ACHN (cell line): ENCODE measurements at regions not wholly inside any gene's neighbourhood (a gene's known extent, or its start where the extent isn't known, plus 50 kb on each side); places are given as distances from the start of the nearest gene placed in this dataset.

Experiments
- DNase-seq: peaks from one replicate; pipeline ENCODE4 v3.0.0-alpha.2; 2015
- in situ Hi-C: cut with HindIII; loops from 2 replicates; pipeline ENCODE4 v1.10.0; 2017; ENCODE audit warnings: low sequenced_read_pairs, low pct_ligation_motif_present, low pct_unique_long_range_greater_than_20kb

DNA sequence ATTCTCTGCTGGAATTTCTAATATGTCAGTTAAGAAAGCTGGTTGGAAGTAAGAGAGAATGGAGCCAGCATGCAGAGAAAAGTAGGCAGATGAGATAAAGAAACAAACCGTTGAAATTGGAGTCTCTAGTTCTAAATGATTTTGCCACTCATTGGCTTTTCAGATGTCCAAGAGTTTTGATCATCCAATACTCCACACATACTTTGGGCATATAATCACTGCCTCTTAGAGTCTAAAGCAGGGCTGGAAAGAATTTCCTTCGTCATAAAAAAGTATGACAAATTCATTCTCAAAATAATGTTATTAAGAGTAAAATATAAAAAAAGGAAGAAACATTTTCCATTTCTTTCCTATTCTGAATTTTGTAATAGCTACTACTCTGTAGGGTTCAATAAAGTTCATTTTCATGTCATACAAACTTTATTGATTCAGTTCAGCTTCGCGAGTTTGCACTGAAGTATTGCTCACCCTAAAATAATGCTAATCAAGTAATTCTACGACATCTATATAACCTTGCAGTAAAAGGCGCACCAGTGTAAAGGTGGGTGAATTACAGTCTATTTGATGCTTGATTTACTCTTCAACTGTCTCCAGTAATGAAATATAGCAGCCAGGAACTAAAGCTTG is 1556.6 kb downstream of the NCAM2 start:
- in situ Hi-C loops, result no loop called here
- no peak for DNase-seq

- in situ Hi-C loops, result no loop called here
Observed at GRCh38 chr21:22556829-22557228, 1558.6 kb downstream of the NCAM2 start.

GRCh38 chr21:22561946-22562345 is 1563.7 kb downstream of the NCAM2 start:
- in situ Hi-C loops, result no loop called here
- DNase-seq, result no peak

More at GRCh38 chr21:22556829-22557228, 1558.6 kb downstream of the NCAM2 start:
- DNase-seq, result no peak

DNA sequence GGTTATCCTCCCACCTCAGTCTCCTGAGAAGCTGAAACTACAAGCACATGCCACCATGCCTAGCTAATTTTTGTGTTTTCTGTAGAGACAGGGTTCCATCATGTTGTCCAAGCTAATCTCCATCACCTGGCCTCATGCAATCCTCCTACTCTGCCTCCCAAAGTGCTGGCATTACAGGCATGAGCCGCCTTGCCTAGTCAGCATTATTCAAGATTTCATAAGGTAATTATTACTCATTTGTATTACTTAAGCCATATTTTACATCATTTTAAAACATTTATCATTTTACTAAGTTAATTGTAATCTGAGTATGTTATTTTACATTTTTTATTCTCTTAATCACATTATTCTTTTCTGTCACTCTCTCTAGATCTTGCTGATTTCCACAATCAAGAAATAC is 1575.6 kb downstream of the NCAM2 start:
- in situ Hi-C loops, result no loop called here
- DNase-seq, result no peak

- in situ Hi-C loops, result no loop called here
- peak; percentile 17 for DNase-seq
Observed at GRCh38 chr21:22575165-22575584, 1577.0 kb downstream of the NCAM2 start.

DNA sequence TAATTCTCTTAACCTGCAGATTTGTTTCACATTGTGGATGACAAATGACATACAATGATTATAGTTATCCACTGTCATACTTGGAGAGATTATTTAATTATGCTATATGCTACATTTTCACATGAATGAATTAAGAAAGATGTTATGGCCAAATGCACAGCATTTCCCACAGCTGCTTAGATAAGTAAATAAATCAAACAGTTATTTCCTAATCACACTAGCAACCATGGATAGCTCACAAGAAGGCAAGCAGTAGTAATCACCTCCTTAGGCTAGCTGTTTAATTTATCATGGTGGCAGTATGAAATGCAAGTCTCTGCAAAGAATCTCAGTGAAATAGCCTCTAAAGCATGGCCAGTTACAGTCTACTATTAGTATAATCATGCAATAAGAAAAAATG is 1581.5 kb downstream of the NCAM2 start:
- in situ Hi-C loops, result no loop called here
- no peak for DNase-seq

DNA sequence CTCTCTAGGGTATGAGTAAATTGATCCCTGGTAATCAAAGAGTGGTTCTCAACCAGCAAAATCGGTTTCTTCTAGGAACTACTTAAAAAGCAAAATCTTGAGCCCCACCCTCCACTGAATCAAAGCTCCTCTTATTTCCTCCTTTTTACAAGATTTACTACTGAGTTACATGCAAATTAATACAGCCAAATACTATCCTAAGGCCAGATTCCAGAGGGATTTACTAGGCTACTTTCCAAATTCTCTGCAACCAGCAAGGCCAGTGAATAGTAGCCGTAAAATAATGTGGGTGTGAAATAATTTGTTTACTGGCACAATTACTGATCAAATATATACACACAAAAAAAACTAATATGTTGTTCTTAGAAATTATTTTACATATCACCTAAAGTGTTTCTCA is 1583.8 kb downstream of the NCAM2 start:
- in situ Hi-C loops, result no loop called here
- DNase-seq, result no peak

GRCh38 chr21:22584308-22584707 is 1586.1 kb downstream of the NCAM2 start:
- DNase-seq, result no peak
- in situ Hi-C loops, result no loop called here

DNA sequence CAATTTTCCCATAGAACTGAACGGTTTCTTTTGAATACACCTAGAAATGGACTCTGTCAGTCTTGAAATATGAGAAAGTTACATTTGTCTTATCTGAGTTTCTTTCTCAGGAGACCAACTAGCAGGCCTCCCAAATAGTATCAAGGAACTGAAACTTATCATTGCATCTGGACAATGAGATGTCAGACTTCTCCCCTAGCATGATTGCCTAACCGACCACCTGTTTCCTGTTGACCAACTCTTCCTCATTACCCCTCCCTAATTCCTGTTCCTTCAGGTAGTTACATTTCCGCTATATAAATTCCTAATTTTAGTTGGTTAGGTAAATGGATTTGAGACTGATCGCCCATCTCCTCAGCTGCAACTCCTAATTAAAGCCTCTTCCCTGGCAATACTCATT is 1587.3 kb downstream of the NCAM2 start:
- no peak for DNase-seq

GRCh38 chr21:22597660-22598255 is 1599.5 kb downstream of the NCAM2 start:
- no peak for DNase-seq
- in situ Hi-C loops, result no loop called here

More for the DNA sequence above, 1587.3 kb downstream of the NCAM2 start:
- in situ Hi-C loops, result no loop called here

- in situ Hi-C loops, result no loop called here
- no peak for DNase-seq
Observed at GRCh38 chr21:22609802-22610201, 1611.6 kb downstream of the NCAM2 start.

DNA sequence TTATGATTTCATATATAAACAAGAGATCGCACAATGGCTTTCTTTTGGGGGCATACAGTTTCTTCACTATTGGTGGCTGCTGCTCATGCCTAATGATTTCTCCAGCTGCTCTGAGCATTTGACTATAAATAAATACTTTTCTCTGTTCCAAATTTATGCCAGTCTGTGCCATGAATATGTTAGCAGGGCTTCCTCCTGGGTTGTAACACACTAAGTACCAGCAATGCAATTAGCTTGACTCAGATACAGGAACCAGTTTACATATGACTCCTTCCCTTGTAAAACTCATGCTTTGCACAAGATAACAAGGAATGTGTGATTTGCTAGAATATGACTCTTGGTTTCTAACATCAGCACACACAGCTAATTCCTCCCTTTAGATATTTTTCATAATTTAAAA is 1629.7 kb downstream of the NCAM2 start:
- DNase-seq, result no peak
- in situ Hi-C loops, result no loop called here

DNA sequence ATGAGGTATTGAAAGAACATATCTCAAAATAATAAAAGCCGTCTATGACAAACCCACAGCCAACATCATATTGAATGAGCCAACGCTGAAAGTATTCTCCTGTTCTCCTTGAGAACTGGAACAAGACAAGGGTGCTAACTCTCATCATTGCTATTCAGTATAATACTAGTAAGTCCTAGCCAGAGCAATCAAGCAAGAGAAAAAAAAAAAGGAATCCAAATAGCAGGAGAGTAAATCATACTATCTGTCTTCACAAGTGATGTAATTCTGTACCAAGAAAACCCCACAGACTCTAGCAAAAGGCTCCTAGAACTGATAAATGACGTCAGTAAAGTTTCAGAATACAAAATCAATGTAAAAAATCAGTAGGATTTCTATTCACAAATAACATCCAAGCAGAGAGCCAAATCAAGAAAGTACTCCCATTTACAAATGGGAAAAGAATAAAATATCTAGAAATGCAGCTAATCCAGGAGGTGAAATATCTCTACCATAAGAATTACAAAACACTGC is 1632.8 kb downstream of the NCAM2 start:
- in situ Hi-C loops, result no loop called here
- DNase-seq, result no peak

DNA sequence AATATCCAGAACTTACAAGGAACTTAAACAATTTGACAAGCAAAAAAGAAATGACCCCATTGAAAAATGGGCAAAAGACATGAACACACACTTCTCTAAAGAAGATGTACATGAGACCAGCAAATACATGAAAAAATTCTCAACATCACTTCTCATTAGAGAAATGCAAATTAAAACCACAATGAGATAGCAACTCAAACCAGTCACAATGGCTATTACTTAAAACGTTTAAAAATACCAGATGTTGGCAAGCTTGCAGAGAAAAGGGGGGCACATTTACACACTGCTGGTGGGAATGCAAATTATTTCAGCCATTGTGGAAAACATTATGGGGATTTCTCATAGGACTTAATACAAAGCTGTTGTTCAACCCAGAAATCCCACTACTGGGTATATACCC is 1634.0 kb downstream of the NCAM2 start:
- in situ Hi-C loops, result no loop called here
- no peak for DNase-seq

GRCh38 chr21:22649246-22649645 is 1651.0 kb downstream of the NCAM2 start:
- in situ Hi-C loops, result no loop called here

DNA sequence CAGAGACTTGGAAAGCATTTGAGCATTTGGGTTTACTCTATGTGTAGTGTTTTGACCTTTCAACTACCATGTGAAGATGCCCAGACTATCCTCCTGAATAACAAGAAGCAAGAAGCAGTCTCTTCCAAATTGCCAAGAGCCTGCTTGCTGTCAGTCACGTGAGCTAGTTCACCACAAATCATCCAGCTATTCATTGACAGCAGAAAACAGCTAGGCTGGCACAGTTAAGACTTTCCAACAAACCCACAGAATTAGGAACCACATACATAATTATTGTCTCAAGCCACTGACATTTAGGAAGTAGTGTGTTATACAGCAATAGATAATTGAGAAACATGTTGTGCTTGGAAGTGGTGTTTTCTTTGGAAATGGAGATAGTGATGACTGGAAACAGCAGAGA is 1652.0 kb downstream of the NCAM2 start:
- in situ Hi-C loops, result no loop called here
- no peak for DNase-seq

More at GRCh38 chr21:22649246-22649645, 1651.0 kb downstream of the NCAM2 start:
- no peak for DNase-seq

GRCh38 chr21:22657781-22658180 is 1659.6 kb downstream of the NCAM2 start:
- in situ Hi-C loops, result no loop called here
- no peak for DNase-seq

DNA sequence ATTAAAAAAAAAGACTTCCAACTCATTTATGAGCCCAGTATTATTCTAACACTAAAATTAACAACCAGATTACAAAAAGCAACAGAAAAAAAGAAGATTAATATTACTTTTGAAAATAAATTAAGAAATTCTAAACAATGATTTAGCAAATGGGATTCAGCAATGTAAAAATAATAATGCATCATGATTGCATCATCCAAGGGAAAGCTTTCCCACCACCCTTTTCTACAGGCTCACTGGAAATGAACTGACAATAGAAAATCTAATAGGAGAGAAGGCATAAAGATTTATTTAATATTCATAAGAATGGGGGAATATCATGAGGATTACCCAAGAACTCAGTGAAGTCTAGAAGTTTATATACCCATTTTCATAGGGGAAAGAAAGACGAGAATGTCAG is 1671.9 kb downstream of the NCAM2 start:
- in situ Hi-C loops, result no loop called here

DNA sequence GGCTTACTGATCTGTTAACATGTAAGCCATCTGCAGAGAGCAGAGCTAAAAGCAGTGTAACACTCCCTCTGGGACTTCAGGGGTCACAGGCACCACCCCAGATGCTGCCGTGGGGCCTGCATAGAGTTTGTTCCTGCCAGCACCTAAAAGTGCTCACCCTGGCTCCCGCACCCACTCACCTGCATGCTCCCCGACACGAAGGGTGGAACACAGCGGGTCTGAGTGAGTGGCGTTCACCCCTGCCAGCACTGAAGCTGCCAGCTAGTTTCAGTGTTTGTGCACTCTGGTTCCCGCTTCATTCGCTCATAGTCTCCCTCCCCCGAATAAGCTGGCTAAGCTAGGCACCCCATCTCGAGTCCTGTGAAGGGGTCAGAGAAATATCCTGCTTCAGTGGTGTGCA is 1681.0 kb downstream of the NCAM2 start:
- no peak for DNase-seq
- in situ Hi-C loops, result no loop called here

More for the DNA sequence above, 1671.9 kb downstream of the NCAM2 start:
- DNase-seq, result no peak

DNA sequence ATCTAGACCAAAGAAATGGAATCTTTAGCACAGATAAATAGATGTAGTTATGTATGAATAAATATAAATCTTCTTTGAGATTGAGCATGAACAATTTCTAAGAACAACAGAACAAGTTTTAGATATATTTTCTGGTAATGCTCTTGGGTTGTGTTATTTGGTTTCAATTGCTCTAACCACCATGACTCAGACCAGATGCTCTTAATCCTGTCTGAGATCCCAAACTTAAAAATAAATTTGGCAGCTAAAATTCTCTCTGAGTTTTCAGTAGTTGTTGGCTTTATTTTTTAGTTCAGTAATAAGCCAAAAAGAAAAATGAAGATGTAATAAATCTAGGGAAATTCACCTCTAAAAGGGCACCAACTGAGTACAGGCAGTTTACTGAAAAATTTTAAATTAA is 1693.4 kb downstream of the NCAM2 start:
- no peak for DNase-seq
- in situ Hi-C loops, result no loop called here
